ENCODE measurements at regions not wholly inside any gene's neighbourhood (a gene's known extent, or its start where the extent isn't known, plus 50 kb on each side); places are given as distances from the start of the nearest gene placed in this dataset.

DNA sequence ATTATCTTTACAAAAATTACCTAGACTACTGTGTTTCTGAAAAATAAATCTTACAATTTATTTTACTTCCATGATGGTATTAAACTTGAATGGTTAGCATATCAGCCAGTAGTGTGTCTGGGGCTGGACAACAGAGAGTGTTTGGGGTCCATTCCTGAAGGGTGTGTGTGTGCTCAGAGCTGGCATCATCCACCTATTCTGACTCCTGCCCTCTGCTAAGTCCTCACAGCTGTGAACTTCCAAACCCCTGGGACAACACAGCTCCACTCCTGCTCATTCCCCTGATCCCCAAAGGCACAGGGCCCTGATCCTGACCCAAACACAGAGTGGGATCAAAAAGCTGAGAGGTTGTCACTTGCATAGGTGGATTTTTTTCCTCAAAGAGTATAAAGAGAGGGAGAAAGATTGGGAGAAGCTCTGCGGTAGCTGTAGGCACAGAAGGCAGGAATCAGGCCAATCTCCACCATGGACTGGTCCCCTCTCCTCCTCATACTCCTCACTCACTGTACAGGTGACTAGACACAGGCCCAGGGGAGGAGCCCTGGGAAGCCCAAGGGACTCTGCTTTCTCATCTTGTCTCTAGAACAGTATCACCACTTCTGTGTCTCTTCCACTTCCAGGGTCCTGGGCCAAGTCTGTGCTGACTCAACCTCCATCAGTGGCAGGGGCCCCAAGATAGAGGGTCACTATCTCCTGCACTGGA is 55.7 kb upstream of the TOP3B start:
- DNase-seq: no peak
- H3K27ac ChIP-seq: no peak overlapping the region
- no peak overlapping the region for H3K4me3 ChIP-seq
- WGBS, 3 donors: 93 to 100% (median 94%) methylated on average over 1 of the region's 1 CpG
- no peaks in the 10 kb centered on the region for H3K9me3 ChIP-seq
- no peaks in the 10 kb centered on the region for H3K27me3 ChIP-seq (ENCODE audit: insufficient read depth in 3 of 3, low read length in 2 of 3)
- no peak for ATAC-seq
- intact Hi-C loops (cut with DNase I): no loop called here
- TF ChIP-seq, protein P1, sequence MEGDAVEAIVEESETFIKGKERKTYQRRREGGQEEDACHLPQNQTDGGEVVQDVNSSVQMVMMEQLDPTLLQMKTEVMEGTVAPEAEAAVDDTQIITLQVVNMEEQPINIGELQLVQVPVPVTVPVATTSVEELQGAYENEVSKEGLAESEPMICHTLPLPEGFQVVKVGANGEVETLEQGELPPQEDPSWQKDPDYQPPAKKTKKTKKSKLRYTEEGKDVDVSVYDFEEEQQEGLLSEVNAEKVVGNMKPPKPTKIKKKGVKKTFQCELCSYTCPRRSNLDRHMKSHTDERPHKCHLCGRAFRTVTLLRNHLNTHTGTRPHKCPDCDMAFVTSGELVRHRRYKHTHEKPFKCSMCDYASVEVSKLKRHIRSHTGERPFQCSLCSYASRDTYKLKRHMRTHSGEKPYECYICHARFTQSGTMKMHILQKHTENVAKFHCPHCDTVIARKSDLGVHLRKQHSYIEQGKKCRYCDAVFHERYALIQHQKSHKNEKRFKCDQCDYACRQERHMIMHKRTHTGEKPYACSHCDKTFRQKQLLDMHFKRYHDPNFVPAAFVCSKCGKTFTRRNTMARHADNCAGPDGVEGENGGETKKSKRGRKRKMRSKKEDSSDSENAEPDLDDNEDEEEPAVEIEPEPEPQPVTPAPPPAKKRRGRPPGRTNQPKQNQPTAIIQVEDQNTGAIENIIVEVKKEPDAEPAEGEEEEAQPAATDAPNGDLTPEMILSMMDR (IDR thresholded peaks at IDR 0.05): no peak
- H3K4me1 ChIP-seq: no peaks in the 10 kb centered on the region
- H3K36me3 ChIP-seq (ENCODE audit: insufficient read depth in 1 of 2, low read depth in 1 of 2): no peaks in the 10 kb centered on the region

DNA sequence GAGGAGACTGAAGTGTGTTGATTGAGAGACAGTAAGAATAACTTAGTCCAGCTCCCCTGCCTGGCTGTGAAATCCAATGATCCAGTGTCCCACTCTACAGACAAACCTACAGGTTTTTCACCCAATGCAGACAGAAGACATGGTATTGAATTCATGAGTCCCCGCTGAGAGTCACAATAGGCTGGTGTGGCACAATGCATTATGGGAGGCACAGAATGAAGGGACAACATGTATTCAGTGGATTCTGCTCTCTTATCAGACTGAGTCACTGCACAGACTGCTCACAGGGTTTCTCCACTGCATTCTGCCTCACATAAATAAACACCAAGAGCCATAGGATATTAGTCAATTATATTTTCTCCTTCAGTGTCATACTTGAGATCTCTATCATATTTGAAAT is 55.2 kb upstream of the TOP3B start:
- Histone ChIP-seq H3K27ac (no peak overlapping the region), H3K36me3 (ENCODE audit: insufficient read depth in 1 of 2, low read depth in 1 of 2) (no peaks in the 10 kb centered on the region), H3K4me3 (no peak overlapping the region), H3K4me1 (no peaks in the 10 kb centered on the region), H3K9me3 (no peaks in the 10 kb centered on the region), H3K27me3 (ENCODE audit: insufficient read depth in 3 of 3, low read length in 2 of 3) (no peaks in the 10 kb centered on the region)
- intact Hi-C loops (cut with DNase I): no loop called here
- TF ChIP-seq, protein P1 (IDR thresholded peaks at IDR 0.05): no peak
- ATAC-seq: no peak
- WGBS, 3 donors: 73 to 88% (median 82%) methylated on average over 1 of the region's 1 CpG
- DNase-seq: no peak

DNA sequence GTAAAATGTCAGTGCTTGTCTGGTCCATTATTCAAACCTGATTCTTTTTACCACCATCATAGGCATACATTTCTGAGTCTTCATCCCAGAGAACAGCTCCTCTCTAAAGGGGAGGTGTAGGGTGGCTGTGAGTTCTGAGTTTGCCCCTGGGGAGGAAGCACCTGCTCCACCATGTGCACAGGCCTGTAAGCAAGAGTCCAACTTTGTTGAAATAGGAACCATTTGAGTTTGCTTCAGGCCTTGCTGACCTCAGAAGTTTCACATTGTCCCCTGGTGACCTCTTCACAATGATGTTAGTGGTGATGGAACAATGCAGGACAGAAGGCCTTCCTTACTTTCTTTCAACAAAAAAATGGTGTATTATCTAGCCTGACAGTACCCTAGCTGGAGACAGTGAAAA is 54.6 kb upstream of the TOP3B start:
- H3K27ac ChIP-seq: no peak overlapping the region
- no peaks in the 10 kb centered on the region for H3K27me3 ChIP-seq (ENCODE audit: insufficient read depth in 3 of 3, low read length in 2 of 3)
- intact Hi-C loops (cut with DNase I): no loop called here
- H3K4me1 ChIP-seq: no peaks in the 10 kb centered on the region
- H3K4me3 ChIP-seq: no peak overlapping the region
- TF ChIP-seq, protein P1 (IDR thresholded peaks at IDR 0.05): no peak
- H3K36me3 ChIP-seq (ENCODE audit: insufficient read depth in 1 of 2, low read depth in 1 of 2): no peaks in the 10 kb centered on the region
- ATAC-seq (no peak), DNase-seq (no peak)
- H3K9me3 ChIP-seq: no peaks in the 10 kb centered on the region

DNA sequence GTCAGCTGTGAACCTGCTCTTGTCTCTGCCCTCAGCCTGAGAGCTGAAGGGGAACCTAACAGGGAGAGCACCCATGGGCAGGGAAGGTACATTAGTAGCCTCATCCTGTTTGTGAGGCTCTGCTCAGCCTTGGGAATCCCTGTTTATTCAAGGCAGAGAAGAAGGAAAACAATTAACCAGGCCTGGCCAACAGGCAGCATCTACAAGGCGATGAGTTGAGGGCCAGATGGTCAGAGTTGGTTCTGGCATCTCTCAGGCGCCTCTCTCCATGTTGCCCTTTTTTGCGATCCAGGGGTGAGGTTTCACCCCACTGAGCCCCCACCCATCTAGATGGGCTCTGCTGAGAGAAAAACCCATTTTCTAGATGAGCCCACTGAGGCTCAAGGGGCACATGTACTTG is 54.0 kb upstream of the TOP3B start:
- no peaks in the 10 kb centered on the region for H3K9me3 ChIP-seq
- H3K4me1 ChIP-seq: no peaks in the 10 kb centered on the region
- intact Hi-C loops (cut with DNase I): no loop called here
- no peak for ATAC-seq
- H3K36me3 ChIP-seq (ENCODE audit: insufficient read depth in 1 of 2, low read depth in 1 of 2): no peaks in the 10 kb centered on the region
- WGBS, 3 donors: 91 to 93% (median 93%) methylated on average over 3 of the region's 3 CpGs
- no peak overlapping the region for H3K27ac ChIP-seq
- TF ChIP-seq, protein P1 (IDR thresholded peaks at IDR 0.05): no peak
- no peak for DNase-seq
- no peak overlapping the region for H3K4me3 ChIP-seq
- no peaks in the 10 kb centered on the region for H3K27me3 ChIP-seq (ENCODE audit: insufficient read depth in 3 of 3, low read length in 2 of 3)

DNA sequence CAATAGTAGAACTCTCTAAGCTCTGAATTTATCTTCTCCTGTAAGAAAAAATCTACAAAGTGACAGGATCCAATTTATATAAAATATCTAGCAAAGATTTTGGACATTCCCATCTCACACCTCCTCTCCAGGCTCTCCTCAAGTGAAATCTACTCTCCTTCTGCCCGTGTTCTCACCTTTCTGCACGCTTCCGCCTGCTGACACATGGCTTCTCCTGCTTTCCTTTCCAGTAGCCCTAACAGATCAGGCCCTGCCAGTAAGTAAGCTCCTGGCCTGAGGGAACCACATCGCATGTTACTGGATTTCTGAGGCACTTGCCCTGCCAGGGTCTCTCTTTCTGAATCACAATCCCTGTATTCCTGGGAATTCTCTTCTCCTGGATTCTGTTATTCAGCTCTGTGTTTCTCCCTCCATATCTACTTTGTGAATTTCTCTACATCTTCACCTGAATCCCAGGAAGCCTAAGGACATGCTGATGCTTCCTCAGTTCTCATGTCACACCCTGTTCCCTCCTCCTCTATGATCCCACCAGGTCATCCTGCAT is 53.3 kb upstream of the TOP3B start:
- no peak for ATAC-seq
- no peak overlapping the region for H3K27ac ChIP-seq
- intact Hi-C loops (cut with DNase I): no loop called here

More for the DNA sequence above, 53.3 kb upstream of the TOP3B start:
- no peaks in the 10 kb centered on the region for H3K27me3 ChIP-seq (ENCODE audit: insufficient read depth in 3 of 3, low read length in 2 of 3)
- TF ChIP-seq, protein P1 (IDR thresholded peaks at IDR 0.05): no peak
- 73 to 87% (median 82%) methylated on average over 4 of the region's 4 CpGs for WGBS, 3 donors
- H3K36me3 ChIP-seq (ENCODE audit: insufficient read depth in 1 of 2, low read depth in 1 of 2): no peaks in the 10 kb centered on the region
- H3K4me1 ChIP-seq: no peaks in the 10 kb centered on the region
- H3K4me3 ChIP-seq: no peak overlapping the region
- H3K9me3 ChIP-seq: no peaks in the 10 kb centered on the region
- no peak for DNase-seq

Data from psoas muscle (tissue), 7 donors.